ENCODE measurements at regions not wholly inside any gene's neighbourhood (a gene's known extent, or its start where the extent isn't known, plus 50 kb on each side); places are given as distances from the start of the nearest gene placed in this dataset.

- TF ChIP-seq CTCF (IDR thresholded peaks at IDR 0.05; ENCODE audit: low read depth, low read length) (no peak), POLR2A (IDR thresholded peaks at IDR 0.05; ENCODE audit: extremely low read depth, insufficient read length) (no peak)
Observed at GRCh38 chr11:97072420-97072819, 682.6 kb downstream of the JRKL start.

Data from NB4 (cell line).